GM12878 (cell line): ENCODE measurements at regions not wholly inside any gene's neighbourhood (a gene's known extent, or its start where the extent isn't known, plus 50 kb on each side); places are given as distances from the start of the nearest gene placed in this dataset.

ENCODE experiments used
- ATAC-seq: fragments of 200-7000 bp; cut with Tn5 transposase; 3 replicates; pipeline ENCODE4 v1.9.1; 2020; ENCODE audit warnings: mild to moderate bottlenecking, moderate library complexity
- BruUV-seq: library from RNA; stranded (reverse); fragments of 400-500 nt; replicated peaks from 2 replicates; lab custom pipeline; 2021; lab: Mats Ljungman, UMichigan
- CTCF ChIA-PET: fragments of 300-600 bp; sonication (Branson Sonifier 250); formaldehyde crosslinking; extraction: SDS; loops from one replicate; lab custom pipeline; 2021; ENCODE audit warnings: inconsistent platforms; lab: Yijun Ruan, JAX
- POLR2A ChIA-PET: fragments of 350-600 bp; formaldehyde crosslinking; extraction: SDS; loops from one replicate; lab custom pipeline; 2021; ENCODE audit warnings: inconsistent platforms; lab: Charles Lee
- RAD21 ChIA-PET: fragments of 300-600 bp; sonication (Branson Sonifier 250); formaldehyde crosslinking; loops from one replicate; lab custom pipeline; 2023; ENCODE audit warnings: antibody characterized with exemption; ENCODE audit not compliant: unreplicated experiment; lab: Charles Lee
- SMC1A ChIA-PET: fragments of 300-600 bp; sonication (Branson Sonifier 250); formaldehyde crosslinking; loops from one replicate; lab custom pipeline; 2023; ENCODE audit not compliant: unreplicated experiment, uncharacterized antibody; lab: Charles Lee
- DNase-seq: peaks from one replicate; pipeline ENCODE4 v3.0.0-alpha.2; 2011; ENCODE audit warnings: low read depth, low spot score
- FAIRE-seq: peaks from 3 replicates; lab custom pipeline; 2011; peaks lifted over from hg19 to GRCh38; lab: Jason Lieb, UNC
- H2AFZ ChIP-seq: 2 replicates; pipeline ENCODE4 v1.6.0; 2011; ENCODE audit warnings: low read depth, low read length, control low read depth; ENCODE audit not compliant: control insufficient read depth
- H3K27ac ChIP-seq: 2 replicates; pipeline ENCODE4 v1.5.1; 2011; ENCODE audit warnings: control low read depth; ENCODE audit not compliant: control insufficient read depth, insufficient read depth
- H3K27me3 ChIP-seq, 2 experiments: replicated peaks in 1 of 2; 2 replicates each; pipeline versions ENCODE4 v1.6.0 to v1.6.1; 2011; ENCODE audit warnings: low read length in 1 of 2; ENCODE audit not compliant: control insufficient read depth in 2 of 2, insufficient read depth in 2 of 2
- H3K36me3 ChIP-seq, 2 experiments: 2 replicates each; pipeline ENCODE4 v1.5.1; 2011; ENCODE audit warnings: low read length in 1 of 2; ENCODE audit not compliant: control insufficient read depth in 2 of 2, insufficient read depth in 2 of 2
- H3K4me1 ChIP-seq: 2 replicates; pipeline ENCODE4 v1.6.1; 2011; ENCODE audit warnings: mild to moderate bottlenecking, low read length, moderate library complexity, mixed read lengths; ENCODE audit not compliant: control insufficient read depth, insufficient read depth
- H3K4me2 ChIP-seq: 2 replicates; pipeline ENCODE4 v1.6.0; 2011; ENCODE audit warnings: control low read depth; ENCODE audit not compliant: control insufficient read depth, insufficient read depth
- H3K4me3 ChIP-seq: fragments of 200-600 bp; sonication (generic); 2 replicates; pipeline ENCODE4 v1.5.1; 2016
- H3K79me2 ChIP-seq: 2 replicates; pipeline ENCODE4 v1.6.0; 2011; ENCODE audit warnings: low read length; ENCODE audit not compliant: control insufficient read depth, insufficient read depth
- H3K9ac ChIP-seq: 2 replicates; pipeline ENCODE4 v1.8.0; 2011; ENCODE audit warnings: low read length, control low read depth, mixed read lengths; ENCODE audit not compliant: control insufficient read depth, insufficient read depth
- H3K9me3 ChIP-seq: replicated peaks from 3 replicates; pipeline ENCODE4 v1.5.1; 2011; ENCODE audit warnings: mild to moderate bottlenecking, low read length; ENCODE audit not compliant: control insufficient read depth, insufficient read depth
- H4K20me1 ChIP-seq: 2 replicates; pipeline ENCODE4 v1.6.0; 2011; ENCODE audit not compliant: control insufficient read depth, insufficient read depth
- ETV6 ChIP-seq, 2 experiments: fragments of 450-650 bp in 1 of 2; IDR thresholded peaks in 1 of 2; conservative IDR thresholded peaks in 1 of 2; 2 replicates each; pipeline ENCODE4 v1.6.1; 2014; ENCODE audit warnings: antibody characterized with exemption in 1 of 2, borderline replicate concordance in 1 of 2, low read depth in 1 of 2, mild to moderate bottlenecking in 1 of 2, moderate library complexity in 1 of 2
- GATAD2B ChIP-seq: fragments of 450-650 bp; conservative IDR thresholded peaks from 2 replicates; pipeline ENCODE4 v1.6.1; 2017; ENCODE audit warnings: low read depth, mild to moderate bottlenecking, moderate library complexity
- HDAC6 ChIP-seq: fragments of 200-600 bp; sonication (generic); IDR thresholded peaks from one replicate; pipeline ENCODE4 v1.8.0; 2017; ENCODE audit warnings: antibody characterized with exemption; ENCODE audit not compliant: unreplicated experiment
- IRF4 ChIP-seq: IDR thresholded peaks from 2 replicates; pipeline ENCODE4 v1.6.1; 2011; ENCODE audit warnings: low read depth, low read length
- NBN ChIP-seq: fragments of 450-650 bp; IDR thresholded peaks from 2 replicates; pipeline ENCODE4 v1.6.1; 2016
- POLR2AphosphoS5 ChIP-seq: IDR thresholded peaks from 2 replicates; pipeline ENCODE4 v1.6.1; 2011; ENCODE audit warnings: mild to moderate bottlenecking, low read length, inconsistent platforms
- RAD51 ChIP-seq: fragments of 450-650 bp; IDR thresholded peaks from 2 replicates; pipeline ENCODE4 v1.6.1; 2016; ENCODE audit warnings: moderate library complexity, mild to moderate bottlenecking, inconsistent platforms
- REST ChIP-seq: IDR thresholded peaks from 2 replicates; pipeline ENCODE4 v1.6.1; 2012; ENCODE audit warnings: mild to moderate bottlenecking, low read depth, low read length
- SMAD5 ChIP-seq: IDR thresholded peaks from 2 replicates; pipeline ENCODE4 v1.6.1; 2016; ENCODE audit warnings: antibody characterized with exemption, low read depth
- STAT3 ChIP-seq: IDR thresholded peaks from 2 replicates; pipeline ENCODE4 v1.6.1; 2011; ENCODE audit warnings: low read depth, low read length, improper control_type of control experiment
- SUPT20H ChIP-seq: IDR thresholded peaks from 2 replicates; pipeline ENCODE4 v1.6.1; 2011; ENCODE audit warnings: low read depth, mild to moderate bottlenecking, low read length, moderate library complexity, borderline replicate concordance; ENCODE audit not compliant: control insufficient read depth
- WGBS: methylation state at CpG from one replicate; pipeline ENCODE4 v1.1.6; 2016; ENCODE audit warnings: low lambda C conversion rate; ENCODE audit not compliant: insufficient replicate concordance, insufficient coverage; ENCODE audit errors: missing lambda C conversion rate; 5-methylcytosine and 5-hydroxymethylcytosine counted together
- in situ Hi-C: fragments of 300-500 bp; cut with MboI; formaldehyde crosslinking; loops from 9 replicates; pipeline ENCODE4 v1.14.3; 2018; ENCODE audit warnings: mixed read lengths
- intact Hi-C: fragments of 100-400 bp; cut with micrococcal nuclease; formaldehyde crosslinking; loops from one replicate; pipeline ENCODE4 v1.14.2; 2022; ENCODE audit not compliant: unreplicated experiment

- 29% methylated on average over 6 of the region's 6 CpGs for WGBS
- Histone ChIP-seq H3K9me3 (no peaks in the 10 kb centered on the region), H2AFZ (no peak overlapping the region), H3K4me3 (no peak overlapping the region), H4K20me1 (no peaks in the 10 kb centered on the region), H3K9ac (no peak overlapping the region), H3K27me3 (no peaks in the 10 kb centered on the region; a peak in 1 of 4 replicates), H3K27ac (no peak overlapping the region), H3K79me2 (no peaks in the 10 kb centered on the region), H3K4me2 (no peak overlapping the region), H3K4me1 (no peaks in the 10 kb centered on the region), H3K36me3 (no peaks in the 10 kb centered on the region)
- CTCF ChIA-PET = no interaction called here
- no peak for DNase-seq
- no peak for ATAC-seq
- BruUV-seq = no TSS peak
- in situ Hi-C loops (no loop called here), intact Hi-C loops (no loop called here)
- TF ChIP-seq STAT3 = no peak
- no peak for TF ChIP-seq SUPT20H
- TF ChIP-seq POLR2AphosphoS5 = no peak
- no peak for TF ChIP-seq REST
- TF ChIP-seq NBN = no peak
- TF ChIP-seq GATAD2B = no peak
- no peak for TF ChIP-seq SMAD5
- no peak for TF ChIP-seq ETV6 (conservative IDR thresholded peaks at IDR 0.05 in 1 of 2, IDR thresholded peaks at IDR 0.05 in 1 of 2; ENCODE audit: borderline replicate concordance in 1 of 2, low read depth in 1 of 2)
- TF ChIP-seq HDAC6 = no peak
- no peak for TF ChIP-seq IRF4
- TF ChIP-seq RAD51 = no peak
- FAIRE-seq = no peak
- RAD21 ChIA-PET = no interaction called here
- POLR2A ChIA-PET = no interaction called here
- SMC1A ChIA-PET = no interaction called here
Measured at GRCh38 chr3:135383301-135383700, 582.2 kb upstream of the PPP2R3A start.
